GM12891 (cell line): ENCODE measurements at regions not wholly inside any gene's neighbourhood (a gene's known extent, or its start where the extent isn't known, plus 50 kb on each side); places are given as distances from the start of the nearest gene placed in this dataset.
A peak's percentile ranks its signal among the peaks of the same experiment; 100 is the strongest.
"Not testable (repeated sequence)": the region's sequence is repeated elsewhere in the genome, so short reads cannot be mapped to it uniquely, and the experiment has no call there.

Experiments
- DNase-seq: peaks from one replicate; pipeline ENCODE4 v3.0.0; 2011; ENCODE audit warnings: low spot score; ENCODE audit not compliant: insufficient read length
- FAIRE-seq: peaks from 2 replicates; lab custom pipeline; 2011; peaks lifted over from hg19 to GRCh38; lab: Jason Lieb, UNC
- PAX5 ChIP-seq: IDR thresholded peaks from 2 replicates; pipeline ENCODE4 v1.6.1; 2011; ENCODE audit warnings: low read length, moderate library complexity, mild to moderate bottlenecking; ENCODE audit not compliant: insufficient read depth, severe bottlenecking
- POLR2A ChIP-seq: IDR thresholded peaks from 2 replicates; pipeline ENCODE4 v1.6.1; 2011; ENCODE audit warnings: low read depth, low read length, control low read depth
- POLR2AphosphoS5 ChIP-seq: IDR thresholded peaks from 2 replicates; pipeline ENCODE4 v1.6.1; 2011; ENCODE audit warnings: low read depth, low read length, control low read depth
- POU2F2 ChIP-seq: IDR thresholded peaks from 2 replicates; pipeline ENCODE4 v1.6.1; 2011; ENCODE audit warnings: low read depth, mild to moderate bottlenecking, control low read depth, low read length, moderate library complexity
- SPI1 ChIP-seq: IDR thresholded peaks from 2 replicates; pipeline ENCODE4 v1.6.1; 2011; ENCODE audit warnings: low read depth, low read length, control low read depth
- TAF1 ChIP-seq: IDR thresholded peaks from 2 replicates; pipeline ENCODE4 v1.6.1; 2011; ENCODE audit warnings: low read depth, low read length, control low read depth

DNA sequence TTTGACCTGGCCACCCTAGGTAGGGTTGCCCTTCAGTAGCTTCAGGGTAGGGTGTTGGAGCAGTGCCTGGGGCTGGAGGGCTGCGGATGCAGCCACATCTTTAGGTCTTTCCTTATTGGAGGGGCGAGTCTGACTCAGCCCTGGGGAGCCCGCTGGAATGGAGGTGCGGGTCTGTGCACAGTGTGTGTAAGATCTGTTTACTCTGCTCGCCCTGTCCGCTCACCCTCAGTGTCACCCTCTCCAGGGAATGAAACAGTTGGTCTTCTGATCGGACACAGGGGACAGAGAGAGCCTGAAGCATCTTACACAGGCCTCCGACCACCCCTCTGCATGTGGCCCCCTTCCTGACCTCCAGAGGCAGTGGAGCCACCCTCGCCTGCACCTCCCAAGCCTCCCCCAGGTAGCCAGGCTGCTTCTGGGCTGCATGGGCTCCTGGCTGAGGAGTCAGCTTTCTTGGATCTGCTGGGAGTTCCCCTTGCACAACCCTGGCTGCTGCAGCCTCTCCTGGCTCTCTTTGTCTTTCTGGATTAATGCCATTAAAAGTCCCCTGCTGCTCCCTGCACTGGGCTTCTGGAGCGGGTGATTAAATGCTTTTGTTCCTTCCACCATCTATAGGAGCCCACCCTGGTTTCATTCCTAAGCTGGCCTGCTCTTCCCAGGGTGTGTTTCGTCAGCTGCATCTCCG is 82.6 kb downstream of the ASB1 start:
- TF ChIP-seq TAF1 (no peak), POU2F2 (no peak), SPI1 (no peak), POLR2AphosphoS5 (no peak), POLR2A (no peak), PAX5 (no peak)
- no peak for DNase-seq
- FAIRE-seq = no peak

DNA sequence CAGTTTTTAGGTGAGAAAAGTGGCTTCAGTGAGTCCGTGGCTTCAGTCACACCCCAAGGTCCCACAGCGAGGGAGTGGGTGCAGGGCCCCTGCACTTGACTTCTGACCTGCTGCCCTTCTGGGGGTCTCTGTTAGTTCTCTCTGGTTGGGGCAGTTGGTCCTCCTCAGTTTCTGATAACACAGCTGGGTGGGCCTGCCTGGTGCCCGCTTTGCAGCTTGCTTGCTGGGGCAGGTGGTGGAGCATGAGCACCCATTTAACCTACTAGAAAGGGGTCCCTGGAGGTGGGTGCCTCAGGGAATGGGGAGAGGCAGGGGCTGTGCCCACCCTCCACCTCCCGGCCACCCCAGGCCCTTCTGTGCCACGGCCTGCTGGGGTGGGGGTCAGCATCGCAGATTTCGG is 83.2 kb downstream of the ASB1 start:
- no peak for TF ChIP-seq TAF1
- TF ChIP-seq POLR2A = no peak
- no peak for TF ChIP-seq POU2F2
- no peak for TF ChIP-seq PAX5
- no peak for TF ChIP-seq SPI1
- TF ChIP-seq POLR2AphosphoS5 = no peak
- DNase-seq (no peak), FAIRE-seq (no peak)

DNA sequence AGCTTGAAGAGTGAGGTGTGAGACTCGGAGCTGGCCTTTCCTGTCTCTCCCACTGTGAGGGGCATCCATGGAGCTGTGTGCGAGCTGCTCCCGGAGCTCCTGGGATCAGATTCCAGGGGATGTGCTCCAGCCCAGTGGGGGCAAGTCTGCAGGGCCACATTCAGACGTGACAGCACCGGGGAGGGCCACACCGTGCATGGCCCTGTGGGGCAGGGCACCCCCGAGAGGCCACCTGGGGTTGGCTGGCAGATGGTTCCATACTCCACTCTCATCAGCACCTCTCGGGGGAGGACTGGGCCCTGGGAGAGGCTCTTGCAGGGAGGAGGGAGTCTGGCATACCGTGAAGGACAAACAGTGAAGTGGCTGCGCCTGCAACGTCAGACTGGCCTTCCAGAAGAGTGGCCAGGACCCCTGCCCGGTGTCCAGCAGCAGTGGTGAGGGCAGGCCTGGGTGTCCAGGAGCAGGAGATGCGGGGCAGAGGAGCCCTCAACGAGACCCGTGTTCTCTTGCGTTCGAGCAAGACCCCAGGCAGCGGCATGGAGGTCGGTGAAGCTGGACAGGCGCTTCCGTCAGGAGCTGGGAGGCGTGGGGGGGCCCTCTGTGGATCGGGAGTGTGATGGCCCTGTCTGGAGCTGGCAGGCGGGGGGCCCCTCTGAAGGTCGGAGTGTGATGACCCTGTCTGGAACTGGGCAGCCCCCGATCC is 84.3 kb downstream of the ASB1 start:
- FAIRE-seq (no peak), DNase-seq (no peak)
- TF ChIP-seq SPI1 = no peak
- no peak for TF ChIP-seq POLR2AphosphoS5
- TF ChIP-seq POU2F2 = no peak
- no peak for TF ChIP-seq PAX5
- no peak for TF ChIP-seq TAF1
- no peak for TF ChIP-seq POLR2A

DNA sequence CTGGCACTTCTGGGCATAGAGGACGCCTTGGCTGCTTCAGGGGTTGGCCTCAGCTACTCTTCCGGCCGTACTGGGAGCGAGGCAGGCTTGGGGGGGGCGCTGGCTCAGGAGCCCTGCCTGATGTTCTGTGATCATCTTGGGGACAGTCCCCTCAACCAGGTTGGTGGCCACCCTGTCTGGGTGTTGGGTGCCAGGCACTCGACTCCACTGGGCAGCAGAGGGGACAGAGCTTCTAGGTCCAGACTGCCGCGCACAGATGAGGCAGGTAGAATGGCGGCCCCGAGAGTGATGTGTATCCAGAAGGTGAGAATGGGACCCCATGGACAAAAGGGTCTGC is 84.9 kb downstream of the ASB1 start:
- TF ChIP-seq POU2F2 = no peak
- no peak for TF ChIP-seq TAF1
- no peak for TF ChIP-seq POLR2A
- TF ChIP-seq POLR2AphosphoS5 = no peak
- no peak for TF ChIP-seq PAX5
- FAIRE-seq = no peak
- no peak for DNase-seq

DNA sequence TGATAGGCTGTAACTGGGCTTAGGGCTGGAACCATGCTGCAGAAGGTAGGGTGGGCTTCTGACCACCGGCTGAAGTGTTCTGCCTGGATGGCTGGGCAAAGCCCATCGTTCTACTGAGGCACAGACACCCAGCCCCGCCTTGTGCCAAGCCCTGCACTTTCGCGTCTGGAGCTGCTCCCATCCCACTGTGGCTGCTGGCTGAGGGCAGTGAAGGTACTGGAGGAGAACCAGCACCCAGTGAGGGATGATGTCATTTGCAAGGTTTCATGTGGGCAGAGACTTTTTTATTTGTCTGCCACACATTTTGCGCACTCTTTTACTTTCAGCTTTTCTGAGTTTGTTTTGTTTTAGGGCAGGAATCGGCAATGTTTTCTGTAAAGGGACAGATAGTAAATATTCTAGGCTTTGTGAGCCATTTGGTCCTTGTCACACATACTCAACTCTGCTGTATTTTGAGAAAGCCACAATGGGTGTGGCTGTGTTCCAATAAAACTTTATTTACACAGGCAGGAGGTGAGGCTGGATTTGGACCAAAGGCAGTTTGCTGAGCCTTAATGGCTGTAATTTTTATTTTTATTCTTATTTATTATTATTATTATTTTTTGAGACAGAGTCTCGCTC is 85.6 kb downstream of the ASB1 start:
- FAIRE-seq = no peak
- DNase-seq = no peak
- TF ChIP-seq POLR2AphosphoS5 (no peak), SPI1 (no peak), POU2F2 (no peak), PAX5 (no peak), TAF1 (no peak), POLR2A (no peak)

DNA sequence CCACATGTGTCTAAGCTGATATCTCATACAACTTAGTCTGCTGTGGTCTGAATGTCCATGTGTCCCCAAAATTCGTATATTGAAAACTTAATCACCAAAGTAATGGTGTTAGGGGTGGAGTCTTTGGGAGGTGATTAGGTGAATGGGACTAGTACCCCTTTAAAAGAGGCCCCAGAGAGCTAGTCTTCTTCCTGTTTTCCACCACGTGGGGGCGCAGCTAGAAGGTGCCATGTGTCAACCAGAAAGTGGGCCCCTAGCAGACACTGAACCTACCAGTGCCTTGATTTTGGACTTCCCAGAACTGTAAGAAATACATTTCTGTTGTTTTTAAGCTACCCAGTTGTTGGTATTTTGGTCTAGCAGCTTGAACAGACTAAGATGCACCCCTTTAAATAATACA is 86.6 kb downstream of the ASB1 start:
- FAIRE-seq (no peak), DNase-seq (peak; percentile 66)
- no peak for TF ChIP-seq PAX5
- no peak for TF ChIP-seq POLR2A
- no peak for TF ChIP-seq SPI1
- TF ChIP-seq POLR2AphosphoS5 = no peak
- no peak for TF ChIP-seq POU2F2
- TF ChIP-seq TAF1 = no peak

DNA sequence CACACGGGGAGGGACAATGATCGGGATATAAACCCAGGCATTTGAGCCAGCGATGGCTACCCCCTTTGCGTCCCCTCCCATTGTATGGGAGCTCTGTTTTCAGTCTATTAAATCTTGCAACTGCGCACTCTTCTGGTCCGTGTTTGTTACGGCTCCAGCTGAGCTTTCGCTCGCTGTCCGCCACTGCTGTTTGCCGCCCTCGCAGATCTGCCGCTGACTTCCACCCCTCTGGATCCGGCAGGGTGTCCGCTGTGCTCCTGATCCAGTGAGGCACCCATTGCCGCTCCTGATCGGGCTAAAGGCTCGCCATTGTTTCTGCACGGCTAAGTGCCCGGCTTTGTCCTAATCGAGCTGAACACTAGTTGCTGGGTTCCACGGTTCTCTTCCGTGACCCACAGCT is 87.3 kb downstream of the ASB1 start:
- not testable (repeated sequence) for DNase-seq, FAIRE-seq

DNA sequence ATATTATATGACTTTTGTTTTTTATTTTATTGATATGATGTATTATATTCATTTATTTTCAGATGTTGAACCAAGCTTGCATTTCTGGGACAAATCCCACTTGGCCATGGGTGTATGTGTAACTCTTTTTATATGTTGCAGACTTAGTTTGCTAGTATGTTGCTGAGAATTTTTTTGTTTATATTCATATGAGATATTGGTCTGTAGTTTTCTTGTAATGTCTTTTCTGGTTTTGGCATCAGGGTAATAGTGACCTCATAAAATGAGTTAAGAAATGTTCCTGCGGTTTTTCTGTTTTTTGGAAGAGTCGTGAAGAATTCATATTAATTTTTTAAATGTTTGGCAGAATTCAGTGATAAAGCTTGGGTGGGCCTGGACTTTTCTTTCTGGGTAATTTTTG is 88.7 kb downstream of the ASB1 start:
- TF ChIP-seq PAX5 (no peak), POLR2A (no peak), POU2F2 (no peak), POLR2AphosphoS5 (no peak), TAF1 (no peak), SPI1 (no peak)
- FAIRE-seq = no peak
- DNase-seq = no peak

DNA sequence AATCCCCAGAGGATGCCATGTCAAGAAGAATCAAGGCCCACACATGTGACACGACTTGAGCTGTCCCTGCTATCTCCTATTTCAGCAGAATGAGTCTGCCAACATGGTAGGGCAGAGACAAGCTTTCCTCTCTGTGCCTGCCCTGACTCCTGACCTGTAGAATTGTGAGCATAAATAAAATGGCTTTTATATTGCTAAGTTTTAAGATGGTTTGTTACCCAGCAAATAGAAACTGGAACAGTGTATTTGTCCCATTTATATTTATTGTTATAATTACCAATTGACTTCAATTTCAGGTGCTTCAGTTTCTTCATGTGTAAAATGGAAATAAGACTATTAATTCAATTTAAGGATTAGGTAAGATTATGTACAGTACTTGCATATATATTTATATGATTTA is 90.5 kb downstream of the ASB1 start:
- FAIRE-seq = no peak
- no peak for TF ChIP-seq TAF1
- no peak for DNase-seq

DNA sequence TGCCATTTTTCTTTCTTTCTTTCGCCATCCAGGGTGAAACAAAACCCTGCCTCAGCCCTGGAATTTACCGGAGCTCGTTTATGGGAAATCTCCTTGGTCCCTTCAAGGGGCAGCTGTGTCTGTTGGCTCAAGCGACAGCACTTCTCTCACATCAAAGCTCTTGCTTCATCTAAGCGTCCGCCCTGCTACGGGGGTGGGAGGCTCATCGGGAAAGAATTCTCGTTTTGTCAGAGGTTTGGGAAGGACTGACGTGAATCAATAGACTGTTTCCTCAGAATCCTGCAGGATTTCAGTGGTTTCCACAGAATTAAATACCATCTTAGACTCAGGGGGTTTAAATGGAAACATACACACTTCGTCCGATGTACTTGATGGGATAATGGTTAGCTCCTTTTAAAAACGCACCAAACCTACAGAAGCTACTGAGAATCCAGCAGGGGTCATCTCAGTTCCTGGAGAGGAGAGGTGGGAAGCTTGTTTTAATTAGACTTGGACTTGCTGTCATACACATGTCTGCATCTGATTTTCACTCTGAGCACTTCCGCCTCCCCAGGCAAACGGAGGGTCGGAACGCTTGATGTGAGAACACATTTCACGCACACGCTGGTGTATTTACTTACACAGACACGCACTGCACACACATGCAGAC is 91.6 kb downstream of the ASB1 start:
- TF ChIP-seq POLR2A (no peak), TAF1 (no peak), POLR2AphosphoS5 (no peak), PAX5 (no peak)
- FAIRE-seq = no peak

More for the DNA sequence above, 91.6 kb downstream of the ASB1 start:
- DNase-seq = no peak
